NB4 (cell line): ENCODE measurements at regions not wholly inside any gene's neighbourhood (a gene's known extent, or its start where the extent isn't known, plus 50 kb on each side); places are given as distances from the start of the nearest gene placed in this dataset.

Experiments used
- DNase-seq: peaks from one replicate; pipeline ENCODE4 v3.0.0; 2010; ENCODE audit warnings: low read depth
- H3K4me3 ChIP-seq: one replicate; pipeline ENCODE4 v1.5.1; 2011; ENCODE audit warnings: mild to moderate bottlenecking, low read depth, low read length, moderate library complexity
- CTCF ChIP-seq: IDR thresholded peaks from one replicate; pipeline ENCODE4 v1.5.1; 2012; ENCODE audit warnings: low read depth, low read length
- MAX ChIP-seq: IDR thresholded peaks from 2 replicates; pipeline ENCODE4 v1.6.1; 2011; ENCODE audit warnings: low read depth, low read length
- MYC ChIP-seq: IDR thresholded peaks from 2 replicates; pipeline ENCODE4 v1.6.1; 2011; ENCODE audit warnings: low read depth, low read length
- POLR2A ChIP-seq: IDR thresholded peaks from 2 replicates; pipeline ENCODE4 v1.6.1; 2011; ENCODE audit warnings: mild to moderate bottlenecking; ENCODE audit not compliant: insufficient read length; ENCODE audit errors: extremely low read depth

- TF ChIP-seq MYC, result no peak
- TF ChIP-seq POLR2A, result no peak
- TF ChIP-seq CTCF, result no peak
- TF ChIP-seq MAX, result no peak
- DNase-seq, result no peak
- no peak overlapping the region for H3K4me3 ChIP-seq
Measured at GRCh38 chr2:21276163-21276562, 152.4 kb downstream of the TDRD15 start.

- no peak for TF ChIP-seq POLR2A
- TF ChIP-seq CTCF, result no peak
- no peak for TF ChIP-seq MYC
- TF ChIP-seq MAX, result no peak
- H3K4me3 ChIP-seq, result no peak overlapping the region
- DNase-seq, result no peak
Measured at GRCh38 chr2:21277068-21278056, 153.6 kb downstream of the TDRD15 start.

- TF ChIP-seq CTCF, result no peak
- no peak for TF ChIP-seq POLR2A
- TF ChIP-seq MAX, result no peak
- no peak for TF ChIP-seq MYC
- no peak for DNase-seq
- H3K4me3 ChIP-seq, result no peak overlapping the region
Measured at GRCh38 chr2:21279525-21279924, 155.8 kb downstream of the TDRD15 start.

GRCh38 chr2:21280793-21281192, 157.0 kb downstream of the TDRD15 start:
- TF ChIP-seq POLR2A, result no peak
- TF ChIP-seq MAX, result no peak
- TF ChIP-seq MYC, result no peak
- no peak for TF ChIP-seq CTCF
- H3K4me3 ChIP-seq, result no peak overlapping the region
- DNase-seq, result no peak

- H3K4me3 ChIP-seq, result no peak overlapping the region
- DNase-seq, result no peak
- no peak for TF ChIP-seq MYC
- TF ChIP-seq MAX, result no peak
- TF ChIP-seq CTCF, result no peak
- no peak for TF ChIP-seq POLR2A
Measured at GRCh38 chr2:21281384-21281783, 157.6 kb downstream of the TDRD15 start.
